Prostate gland (tissue), 2 donors: ENCODE measurements at regions not wholly inside any gene's neighbourhood (a gene's known extent, or its start where the extent isn't known, plus 50 kb on each side); places are given as distances from the start of the nearest gene placed in this dataset.

ENCODE experiments used
- DNase-seq: peaks from one replicate; pipeline ENCODE4 v3.0.0-alpha.2; 2019; ENCODE audit warnings: low spot score
- H3K27ac ChIP-seq, 2 donors: fragments of 200-600 bp; sonication (generic); 2 replicates each; pipeline ENCODE4 v1.5.1; 2017 to 2019
- H3K27me3 ChIP-seq: fragments of 200-600 bp; sonication (generic); replicated peaks from 2 replicates; pipeline ENCODE4 v1.5.1; 2019; ENCODE audit not compliant: insufficient read depth
- H3K36me3 ChIP-seq, 2 donors: fragments of 200-600 bp; sonication (generic); 1 replicate in 1 of 2; 2 replicates in 1 of 2; pipeline versions ENCODE4 v1.5.1 to v1.8.1; 2017 to 2019
- H3K4me1 ChIP-seq: fragments of 200-600 bp; sonication (generic); replicated peaks from 2 replicates; pipeline ENCODE4 v1.5.1; 2019
- H3K4me3 ChIP-seq, 2 donors: fragments of 200-600 bp; sonication (generic); 2 replicates each; pipeline ENCODE4 v1.5.1; 2017 to 2019
- H3K9me3 ChIP-seq: fragments of 200-600 bp; sonication (generic); 2 replicates; pipeline ENCODE4 v1.5.1; 2017
- POLR2A ChIP-seq: fragments of 450-650 bp; IDR thresholded peaks from one replicate; pipeline ENCODE4 v1.6.1; 2016; ENCODE audit warnings: antibody characterized with exemption, mild to moderate bottlenecking
- POLR2AphosphoS5 ChIP-seq: sonication (generic); formaldehyde crosslinking; IDR thresholded peaks from one replicate; pipeline ENCODE4 v1.6.1; 2017; ENCODE audit warnings: antibody characterized with exemption
- WGBS: methylation state at CpG from one replicate; pipeline ENCODE4 v1.1.5; 2018; 5-methylcytosine and 5-hydroxymethylcytosine counted together
- intact Hi-C: fragments of 100-400 bp; cut with DNase I; formaldehyde crosslinking; loops from one replicate; pipeline ENCODE4 v1.14.2; 2022
- TF ChIP-seq, protein P1 (sequence below), 4 experiments: fragments of 200-600 bp in 2 of 4; fragments of 450-650 bp in 2 of 4; sonication (generic) in 2 of 4; IDR thresholded peaks; 1 replicate in 3 of 4; 2 replicates in 1 of 4; pipeline ENCODE4 v1.5.1; 2016 to 2019; ENCODE audit warnings: antibody characterized with exemption in 4 of 4, mild to moderate bottlenecking in 2 of 4, moderate library complexity in 2 of 4

GRCh38 chr21:20617130-20617529 lies 381.1 kb upstream of the NCAM2 start:
- no peaks in the 10 kb centered on the region for H3K36me3 ChIP-seq
- no peak overlapping the region for H3K4me3 ChIP-seq
- no peak overlapping the region for H3K27ac ChIP-seq
- intact Hi-C loops, result no loop called here
- no peak for DNase-seq
- no peaks in the 10 kb centered on the region for H3K27me3 ChIP-seq
- WGBS, result 19% methylated on average over 6 of the region's 6 CpGs
- H3K9me3 ChIP-seq, result no peaks in the 10 kb centered on the region
- TF ChIP-seq, protein P1, sequence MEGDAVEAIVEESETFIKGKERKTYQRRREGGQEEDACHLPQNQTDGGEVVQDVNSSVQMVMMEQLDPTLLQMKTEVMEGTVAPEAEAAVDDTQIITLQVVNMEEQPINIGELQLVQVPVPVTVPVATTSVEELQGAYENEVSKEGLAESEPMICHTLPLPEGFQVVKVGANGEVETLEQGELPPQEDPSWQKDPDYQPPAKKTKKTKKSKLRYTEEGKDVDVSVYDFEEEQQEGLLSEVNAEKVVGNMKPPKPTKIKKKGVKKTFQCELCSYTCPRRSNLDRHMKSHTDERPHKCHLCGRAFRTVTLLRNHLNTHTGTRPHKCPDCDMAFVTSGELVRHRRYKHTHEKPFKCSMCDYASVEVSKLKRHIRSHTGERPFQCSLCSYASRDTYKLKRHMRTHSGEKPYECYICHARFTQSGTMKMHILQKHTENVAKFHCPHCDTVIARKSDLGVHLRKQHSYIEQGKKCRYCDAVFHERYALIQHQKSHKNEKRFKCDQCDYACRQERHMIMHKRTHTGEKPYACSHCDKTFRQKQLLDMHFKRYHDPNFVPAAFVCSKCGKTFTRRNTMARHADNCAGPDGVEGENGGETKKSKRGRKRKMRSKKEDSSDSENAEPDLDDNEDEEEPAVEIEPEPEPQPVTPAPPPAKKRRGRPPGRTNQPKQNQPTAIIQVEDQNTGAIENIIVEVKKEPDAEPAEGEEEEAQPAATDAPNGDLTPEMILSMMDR (IDR thresholded peaks at IDR 0.05), result no peak
- TF ChIP-seq POLR2AphosphoS5 (no peak), POLR2A (no peak)
- H3K4me1 ChIP-seq, result no peaks in the 10 kb centered on the region

DNA sequence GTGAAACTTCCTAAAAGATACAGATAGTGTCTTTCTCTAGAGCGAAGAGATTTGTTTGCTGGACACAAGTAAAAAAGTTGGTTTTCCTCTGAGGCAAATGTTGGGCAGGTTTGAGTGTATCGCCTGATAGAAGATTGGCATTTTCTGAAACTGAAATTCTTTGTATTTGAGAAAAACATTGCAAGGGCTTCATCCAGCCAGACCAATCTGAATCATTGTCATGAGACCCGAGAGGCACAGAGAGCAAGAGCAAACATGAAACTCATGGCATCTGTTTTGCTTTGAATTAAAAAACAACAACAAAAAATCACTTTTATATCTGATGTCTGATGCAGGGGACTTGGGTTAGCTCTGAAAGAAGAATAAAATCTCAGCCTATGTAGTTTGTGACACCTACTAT lies 379.3 kb upstream of the NCAM2 start:
- Histone ChIP-seq H3K36me3 (no peaks in the 10 kb centered on the region), H3K4me3 (no peak overlapping the region), H3K4me1 (no peaks in the 10 kb centered on the region), H3K27me3 (no peaks in the 10 kb centered on the region), H3K27ac (no peak overlapping the region), H3K9me3 (no peaks in the 10 kb centered on the region)
- 80% methylated on average over 3 of the region's 3 CpGs for WGBS
- no peak for DNase-seq
- intact Hi-C loops, result no loop called here
- TF ChIP-seq POLR2AphosphoS5 (no peak), POLR2A (no peak)
- TF ChIP-seq, protein P1 (IDR thresholded peaks at IDR 0.05), result no peak

- no peak for TF ChIP-seq POLR2AphosphoS5
- no peak for TF ChIP-seq POLR2A
- TF ChIP-seq, protein P1 (IDR thresholded peaks at IDR 0.05), result no peak
- intact Hi-C loops, result no loop called here
- DNase-seq, result no peak
- H3K36me3 ChIP-seq, result no peaks in the 10 kb centered on the region
- H3K9me3 ChIP-seq, result no peaks in the 10 kb centered on the region
- H3K27me3 ChIP-seq, result no peaks in the 10 kb centered on the region
- no peak overlapping the region for H3K27ac ChIP-seq
- H3K4me1 ChIP-seq, result no peaks in the 10 kb centered on the region
- H3K4me3 ChIP-seq, result no peak overlapping the region
- 61% methylated on average over 4 of the region's 4 CpGs for whole genome bisulfite sequencing
Measured at GRCh38 chr21:20627594-20627993, 370.6 kb upstream of the NCAM2 start.

DNA sequence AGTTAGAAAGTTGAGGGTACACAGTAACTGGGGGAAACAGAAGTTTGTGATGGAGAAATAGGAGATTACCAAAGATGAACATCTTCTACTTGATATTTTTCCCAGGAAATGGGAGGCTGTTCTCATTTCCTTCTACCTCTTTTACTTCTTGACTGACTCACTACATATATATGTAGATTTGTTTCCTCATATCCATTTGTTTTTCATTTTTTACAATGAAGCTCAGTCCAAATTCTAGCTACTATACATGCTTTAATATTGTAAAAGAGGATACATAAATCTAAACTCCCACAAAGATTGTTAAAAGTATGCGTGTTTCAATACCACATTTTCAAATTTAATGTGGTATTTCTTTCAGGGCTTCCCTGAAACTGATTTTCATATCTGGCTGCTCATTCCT lies 366.6 kb upstream of the NCAM2 start:
- no peak for TF ChIP-seq POLR2AphosphoS5
- TF ChIP-seq, protein P1 (IDR thresholded peaks at IDR 0.05), result no peak
- TF ChIP-seq POLR2A, result no peak

GRCh38 chr21:20639026-20639425 lies 359.2 kb upstream of the NCAM2 start:
- H3K36me3 ChIP-seq, result no peaks in the 10 kb centered on the region
- WGBS, result 74% methylated on average over 2 of the region's 2 CpGs
- H3K4me1 ChIP-seq, result no peaks in the 10 kb centered on the region
- no peak for DNase-seq
- H3K4me3 ChIP-seq, result no peak overlapping the region
- intact Hi-C loops, result no loop called here
- no peak overlapping the region for H3K27ac ChIP-seq
- TF ChIP-seq, protein P1 (IDR thresholded peaks at IDR 0.05), result no peak
- TF ChIP-seq POLR2A (no peak), POLR2AphosphoS5 (no peak)
- H3K27me3 ChIP-seq, result no peaks in the 10 kb centered on the region
- no peaks in the 10 kb centered on the region for H3K9me3 ChIP-seq

More for the DNA sequence above, 366.6 kb upstream of the NCAM2 start:
- Histone ChIP-seq H3K27me3 (no peaks in the 10 kb centered on the region), H3K4me1 (no peaks in the 10 kb centered on the region), H3K9me3 (no peaks in the 10 kb centered on the region), H3K27ac (no peak overlapping the region), H3K36me3 (no peaks in the 10 kb centered on the region), H3K4me3 (no peak overlapping the region)
- intact Hi-C loops, result no loop called here
- WGBS, result 95% methylated on average over 1 of the region's 1 CpG
- DNase-seq, result no peak
